AG08395 (cell line): ENCODE measurements at regions not wholly inside any gene's neighbourhood (a gene's known extent, or its start where the extent isn't known, plus 50 kb on each side); places are given as distances from the start of the nearest gene placed in this dataset.
"Not testable (repeated sequence)": the region's sequence is repeated elsewhere in the genome, so short reads cannot be mapped to it uniquely, and the experiment has no call there.

Experiments used
- DNase-seq: peaks from one replicate; pipeline ENCODE4 v3.0.0; 2012; ENCODE audit warnings: mixed read lengths, low spot score

- no peak for DNase-seq
Measured at GRCh38 chr12:87086118-87086891, 830.1 kb upstream of the MGAT4C start.

- no peak for DNase-seq
Measured at GRCh38 chr12:87085286-87085685, 829.1 kb upstream of the MGAT4C start.

- DNase-seq: no peak
Measured at GRCh38 chr12:87082756-87083155, 826.6 kb upstream of the MGAT4C start.

- DNase-seq: no peak
Measured at GRCh38 chr12:87074781-87075180, 818.6 kb upstream of the MGAT4C start.

- no peak for DNase-seq
Measured at GRCh38 chr12:87066326-87066725, 810.1 kb upstream of the MGAT4C start.

- no peak for DNase-seq
Measured at GRCh38 chr12:87059231-87059630, 803.0 kb upstream of the MGAT4C start.

GRCh38 chr12:87054226-87054625 is 798.0 kb upstream of the MGAT4C start:
- DNase-seq: no peak

GRCh38 chr12:87051621-87052020 is 795.4 kb upstream of the MGAT4C start:
- DNase-seq: no peak

- DNase-seq: no peak
Measured at GRCh38 chr12:87047691-87048090, 791.5 kb upstream of the MGAT4C start.

- DNase-seq: no peak
Measured at GRCh38 chr12:87039536-87039935, 783.3 kb upstream of the MGAT4C start.

GRCh38 chr12:87038098-87038497 is 781.9 kb upstream of the MGAT4C start:
- DNase-seq: no peak

GRCh38 chr12:87025976-87026375 is 769.8 kb upstream of the MGAT4C start:
- no peak for DNase-seq

- no peak for DNase-seq
Measured at GRCh38 chr12:87021400-87021799, 765.2 kb upstream of the MGAT4C start.

- no peak for DNase-seq
Measured at GRCh38 chr12:87020071-87020470, 763.9 kb upstream of the MGAT4C start.

GRCh38 chr12:87015352-87015751 is 759.2 kb upstream of the MGAT4C start:
- no peak for DNase-seq

- no peak for DNase-seq
Measured at GRCh38 chr12:87008785-87009384, 752.7 kb upstream of the MGAT4C start.

GRCh38 chr12:87001102-87001501 is 744.9 kb upstream of the MGAT4C start:
- DNase-seq: no peak

- no peak for DNase-seq
Measured at GRCh38 chr12:86985298-86985697, 729.1 kb upstream of the MGAT4C start.

GRCh38 chr12:86970595-86970994 is 714.4 kb upstream of the MGAT4C start:
- not testable (repeated sequence) for DNase-seq

- DNase-seq: no peak
Measured at GRCh38 chr12:86959766-86960458, 703.7 kb upstream of the MGAT4C start.

- no peak for DNase-seq
Measured at GRCh38 chr12:86950444-86950843, 694.3 kb upstream of the MGAT4C start.

- no peak for DNase-seq
Measured at GRCh38 chr12:86950043-86950442, 693.9 kb upstream of the MGAT4C start.

- no peak for DNase-seq
Measured at GRCh38 chr12:86948851-86949250, 692.7 kb upstream of the MGAT4C start.
